C4-2B (cell line): ENCODE measurements at regions not wholly inside any gene's neighbourhood (a gene's known extent, or its start where the extent isn't known, plus 50 kb on each side); places are given as distances from the start of the nearest gene placed in this dataset.

Experiments used
- ZFX ChIP-seq: fragments of 450-650 bp; IDR thresholded peaks from 2 replicates; pipeline ENCODE4 v1.6.1; 2017
- TF ChIP-seq, protein P1 (sequence below): fragments of 450-650 bp; conservative IDR thresholded peaks from 2 replicates; pipeline ENCODE4 v1.5.1; 2017; ENCODE audit warnings: mild to moderate bottlenecking

DNA sequence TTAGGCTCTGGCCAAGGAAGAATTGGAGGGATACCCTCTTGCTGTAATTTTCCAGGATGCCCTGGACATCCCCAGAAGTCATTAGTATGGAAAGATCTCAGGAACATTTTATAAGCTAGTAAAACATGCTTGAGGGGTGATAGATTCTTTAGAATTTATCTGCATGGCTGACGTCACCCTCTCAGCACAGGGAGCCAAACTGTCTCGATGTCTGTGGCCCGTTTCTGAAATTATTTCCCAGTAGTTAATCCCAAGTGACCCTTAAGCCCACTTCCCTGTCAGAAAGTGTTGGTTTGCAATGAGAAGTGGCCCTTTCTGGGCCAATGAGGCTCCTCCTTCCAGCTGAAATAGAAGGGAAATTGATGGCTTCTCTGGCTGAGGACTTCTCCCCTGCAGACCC, 184.5 kb upstream of the BMPER start:
- TF ChIP-seq, protein P1, sequence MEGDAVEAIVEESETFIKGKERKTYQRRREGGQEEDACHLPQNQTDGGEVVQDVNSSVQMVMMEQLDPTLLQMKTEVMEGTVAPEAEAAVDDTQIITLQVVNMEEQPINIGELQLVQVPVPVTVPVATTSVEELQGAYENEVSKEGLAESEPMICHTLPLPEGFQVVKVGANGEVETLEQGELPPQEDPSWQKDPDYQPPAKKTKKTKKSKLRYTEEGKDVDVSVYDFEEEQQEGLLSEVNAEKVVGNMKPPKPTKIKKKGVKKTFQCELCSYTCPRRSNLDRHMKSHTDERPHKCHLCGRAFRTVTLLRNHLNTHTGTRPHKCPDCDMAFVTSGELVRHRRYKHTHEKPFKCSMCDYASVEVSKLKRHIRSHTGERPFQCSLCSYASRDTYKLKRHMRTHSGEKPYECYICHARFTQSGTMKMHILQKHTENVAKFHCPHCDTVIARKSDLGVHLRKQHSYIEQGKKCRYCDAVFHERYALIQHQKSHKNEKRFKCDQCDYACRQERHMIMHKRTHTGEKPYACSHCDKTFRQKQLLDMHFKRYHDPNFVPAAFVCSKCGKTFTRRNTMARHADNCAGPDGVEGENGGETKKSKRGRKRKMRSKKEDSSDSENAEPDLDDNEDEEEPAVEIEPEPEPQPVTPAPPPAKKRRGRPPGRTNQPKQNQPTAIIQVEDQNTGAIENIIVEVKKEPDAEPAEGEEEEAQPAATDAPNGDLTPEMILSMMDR = no peak
- no peak for TF ChIP-seq ZFX
